HUES48 (cell line): ENCODE measurements at regions not wholly inside any gene's neighbourhood (a gene's known extent, or its start where the extent isn't known, plus 50 kb on each side); places are given as distances from the start of the nearest gene placed in this dataset.

Experiments
- H3K27ac ChIP-seq: one replicate; pipeline ENCODE4 v1.7.0; 2013; ENCODE audit warnings: low read depth, low read length, inconsistent platforms
- H3K27me3 ChIP-seq: 2 replicates; pipeline ENCODE4 v1.6.1; 2013; ENCODE audit warnings: mild to moderate bottlenecking, low read length; ENCODE audit not compliant: control insufficient read depth, insufficient read depth
- H3K36me3 ChIP-seq: 2 replicates; pipeline ENCODE4 v1.6.1; 2013; ENCODE audit warnings: low read length; ENCODE audit not compliant: control insufficient read depth, insufficient read depth
- H3K4me1 ChIP-seq: 2 replicates; pipeline ENCODE4 v1.6.1; 2013; ENCODE audit warnings: mild to moderate bottlenecking, low read length; ENCODE audit not compliant: control insufficient read depth, insufficient read depth
- H3K4me3 ChIP-seq: 2 replicates; pipeline ENCODE4 v1.5.1; 2013; ENCODE audit warnings: mild to moderate bottlenecking, low read depth, low read length
- H3K9ac ChIP-seq: 2 replicates; pipeline ENCODE4 v1.6.1; 2013; ENCODE audit warnings: mild to moderate bottlenecking, low read depth, low read length, moderate library complexity
- H3K9me3 ChIP-seq: 2 replicates; pipeline ENCODE4 v1.6.1; 2013; ENCODE audit warnings: low read length; ENCODE audit not compliant: control insufficient read depth, insufficient read depth

DNA sequence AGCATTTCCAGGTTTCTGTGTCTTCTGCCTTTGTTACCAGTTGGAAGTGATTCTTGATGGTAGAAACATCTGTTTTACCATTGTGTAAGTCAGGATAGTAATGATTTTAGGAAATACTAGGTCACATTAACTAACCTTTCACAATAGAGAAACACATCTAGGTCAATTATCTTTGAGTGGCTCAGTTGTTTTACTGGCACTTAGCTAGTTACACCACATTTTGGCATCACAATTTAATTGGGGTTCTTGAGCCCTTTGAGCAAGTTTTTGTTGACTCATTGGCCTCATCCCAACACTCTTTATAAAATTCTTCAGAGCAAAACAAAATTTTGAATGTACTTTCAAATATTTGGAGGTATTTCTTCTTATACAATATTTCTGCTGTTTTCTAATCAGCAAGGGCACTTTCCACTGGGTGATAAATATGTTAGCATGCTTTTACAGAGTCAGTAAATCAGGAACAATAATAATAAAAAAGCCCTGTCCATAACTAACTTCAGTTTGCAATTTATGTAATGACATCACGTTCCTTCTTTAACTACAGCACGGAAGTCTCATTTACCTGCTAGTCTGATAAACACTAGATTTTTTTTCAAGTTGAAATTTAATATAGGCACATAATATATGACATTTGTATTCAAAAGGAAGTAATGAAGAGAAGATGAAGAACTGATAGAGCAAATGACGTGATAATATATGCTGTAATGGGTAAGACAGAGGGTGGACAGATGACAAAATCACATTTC, 64.8 kb upstream of the GK2 start:
- Histone ChIP-seq H3K9me3 (no peaks in the 10 kb centered on the region), H3K36me3 (no peaks in the 10 kb centered on the region), H3K4me1 (no peaks in the 10 kb centered on the region), H3K27ac (no peak overlapping the region), H3K4me3 (no peak overlapping the region), H3K9ac (no peak overlapping the region), H3K27me3 (no peaks in the 10 kb centered on the region)

DNA sequence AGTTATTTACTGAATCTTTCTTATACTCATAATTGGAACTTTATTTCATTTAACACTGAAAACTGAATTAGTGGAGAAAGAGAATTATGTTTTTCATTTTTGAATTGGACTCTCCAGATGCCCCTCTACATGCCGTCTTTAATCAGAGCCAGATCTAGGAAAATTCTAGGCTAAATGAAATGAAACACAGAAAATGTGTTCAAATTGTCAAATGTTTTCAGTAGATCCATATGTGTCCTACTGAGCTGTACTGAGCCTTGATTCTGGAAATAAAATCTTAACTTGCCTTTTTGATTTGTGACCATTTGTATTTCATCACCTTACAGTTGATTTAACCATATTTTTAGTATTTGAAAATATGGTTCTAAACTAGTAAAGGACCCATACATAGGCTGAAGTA, 64.0 kb upstream of the GK2 start:
- H3K36me3 ChIP-seq = no peaks in the 10 kb centered on the region
- no peak overlapping the region for H3K4me3 ChIP-seq
- no peak overlapping the region for H3K9ac ChIP-seq
- H3K9me3 ChIP-seq = no peaks in the 10 kb centered on the region
- H3K27me3 ChIP-seq = no peaks in the 10 kb centered on the region
- no peaks in the 10 kb centered on the region for H3K4me1 ChIP-seq
- H3K27ac ChIP-seq = no peak overlapping the region

DNA sequence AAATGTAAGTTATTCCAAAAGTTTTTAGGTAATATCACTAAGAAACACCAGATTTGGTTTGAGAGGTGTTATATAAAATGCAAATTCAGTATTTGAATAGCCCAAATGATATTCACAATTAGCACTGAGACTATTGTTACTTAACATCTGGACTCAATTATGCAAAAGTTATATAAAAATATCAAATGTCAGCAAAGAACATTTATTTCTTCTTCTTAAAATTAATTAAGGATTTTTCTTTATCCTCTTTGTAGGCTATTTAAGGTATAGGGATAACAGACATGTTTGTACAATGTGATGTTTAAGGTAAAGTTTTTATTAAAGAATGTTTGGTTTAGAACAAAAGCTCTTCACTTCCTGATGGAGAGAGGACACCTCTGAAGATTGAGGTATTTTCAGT, 63.3 kb upstream of the GK2 start:
- no peaks in the 10 kb centered on the region for H3K36me3 ChIP-seq
- H3K27me3 ChIP-seq = no peaks in the 10 kb centered on the region
- H3K4me1 ChIP-seq = no peaks in the 10 kb centered on the region
- no peak overlapping the region for H3K27ac ChIP-seq
- no peaks in the 10 kb centered on the region for H3K9me3 ChIP-seq
- H3K4me3 ChIP-seq = no peak overlapping the region
- H3K9ac ChIP-seq = no peak overlapping the region

DNA sequence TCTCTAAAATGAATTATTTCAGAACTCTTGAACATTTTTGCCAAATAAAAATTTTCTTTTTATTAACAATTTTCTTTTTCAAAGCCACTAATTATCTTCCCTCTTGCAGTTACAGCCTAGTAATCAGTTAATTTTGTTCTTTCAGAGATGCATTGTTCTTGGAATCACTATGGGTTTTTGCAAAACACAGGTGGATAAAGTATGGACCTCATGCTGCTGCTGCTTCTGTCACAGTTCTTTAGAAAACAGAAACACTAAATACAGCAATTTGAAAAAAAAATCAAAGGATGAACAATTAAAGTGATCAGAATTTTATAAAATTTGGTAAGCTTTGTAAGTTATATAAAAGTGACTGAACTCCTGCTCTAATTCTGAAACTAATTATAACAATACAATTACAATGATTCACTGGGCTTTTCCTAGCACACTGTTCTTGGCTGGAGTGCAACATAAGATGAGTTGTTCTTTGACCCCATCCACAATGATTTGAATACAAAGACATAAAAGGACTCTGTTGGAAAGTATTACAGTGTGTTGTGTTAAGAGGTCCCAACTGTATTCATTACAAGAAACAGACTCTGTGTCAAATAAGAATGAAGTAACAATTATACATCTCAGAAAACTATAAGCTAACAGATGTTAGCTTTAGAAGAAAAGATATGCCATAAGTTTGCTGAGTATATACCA, 59.4 kb upstream of the GK2 start:
- Histone ChIP-seq H3K27ac (no peak overlapping the region), H3K9ac (no peak overlapping the region), H3K9me3 (no peaks in the 10 kb centered on the region), H3K4me1 (peaks cover 4% of the 10 kb centered on the region; the same call in 1 of the 2 replicates), H3K27me3 (no peaks in the 10 kb centered on the region), H3K4me3 (no peak overlapping the region), H3K36me3 (no peaks in the 10 kb centered on the region)

DNA sequence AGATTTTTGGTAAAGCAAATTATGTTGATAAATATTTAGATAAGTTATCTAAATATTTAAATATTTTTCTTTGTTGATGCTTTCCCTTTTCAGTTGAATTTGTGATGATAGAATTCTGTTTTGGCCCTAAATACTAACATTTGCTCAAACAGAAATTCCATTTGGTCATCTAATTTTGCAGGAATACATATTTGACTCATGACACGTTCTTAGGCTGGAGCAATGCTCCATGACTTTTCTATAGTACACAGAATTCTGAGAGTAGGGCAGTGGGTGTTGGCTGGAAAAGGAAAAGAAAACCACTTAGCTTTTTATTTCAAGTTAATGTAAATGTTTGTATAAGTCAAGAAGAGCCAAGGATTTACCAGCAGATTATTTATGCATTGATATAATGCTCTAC, 58.6 kb upstream of the GK2 start:
- Histone ChIP-seq H3K9me3 (no peaks in the 10 kb centered on the region), H3K36me3 (no peaks in the 10 kb centered on the region), H3K4me1 (peaks cover 4% of the 10 kb centered on the region; the same call in 1 of the 2 replicates), H3K27me3 (no peaks in the 10 kb centered on the region), H3K9ac (no peak overlapping the region), H3K27ac (no peak overlapping the region), H3K4me3 (no peak overlapping the region)
